Hepatocyte (in vitro differentiated cells): ENCODE measurements at regions not wholly inside any gene's neighbourhood (a gene's known extent, or its start where the extent isn't known, plus 50 kb on each side); places are given as distances from the start of the nearest gene placed in this dataset.

Experiments used
- CTCF ChIP-seq: fragments of 200-600 bp; sonication (generic); IDR thresholded peaks from 2 replicates; pipeline ENCODE4 v1.5.1; 2016; ENCODE audit warnings: antibody characterized with exemption, mild to moderate bottlenecking; ENCODE audit not compliant: poor library complexity
- EZH2phosphoT487 ChIP-seq: fragments of 200-600 bp; sonication (generic); IDR thresholded peaks from one replicate; pipeline ENCODE4 v1.6.1; 2018; ENCODE audit warnings: antibody characterized with exemption, mild to moderate bottlenecking, low read depth, moderate library complexity; ENCODE audit not compliant: unreplicated experiment, severe bottlenecking

GRCh38 chr4:165600959-165601683, 222.3 kb downstream of the CPE start:
- TF ChIP-seq EZH2phosphoT487 (no peak), CTCF (no peak)
